EH (cell line): ENCODE measurements at regions not wholly inside any gene's neighbourhood (a gene's known extent, or its start where the extent isn't known, plus 50 kb on each side); places are given as distances from the start of the nearest gene placed in this dataset.
"Not testable (repeated sequence)": the region's sequence is repeated elsewhere in the genome, so short reads cannot be mapped to it uniquely, and the experiment has no call there.

Experiments
- DNase-seq: peaks from one replicate; pipeline ENCODE4 v3.0.0-alpha.2; 2015; ENCODE audit warnings: low read depth

GRCh38 chr20:58579819-58580473 lies 64.7 kb upstream of the APCDD1L start:
- no peak for DNase-seq

GRCh38 chr20:58579069-58579818 lies 64.0 kb upstream of the APCDD1L start:
- no peak for DNase-seq

GRCh38 chr20:58577871-58578598 lies 62.8 kb upstream of the APCDD1L start:
- no peak for DNase-seq

DNA sequence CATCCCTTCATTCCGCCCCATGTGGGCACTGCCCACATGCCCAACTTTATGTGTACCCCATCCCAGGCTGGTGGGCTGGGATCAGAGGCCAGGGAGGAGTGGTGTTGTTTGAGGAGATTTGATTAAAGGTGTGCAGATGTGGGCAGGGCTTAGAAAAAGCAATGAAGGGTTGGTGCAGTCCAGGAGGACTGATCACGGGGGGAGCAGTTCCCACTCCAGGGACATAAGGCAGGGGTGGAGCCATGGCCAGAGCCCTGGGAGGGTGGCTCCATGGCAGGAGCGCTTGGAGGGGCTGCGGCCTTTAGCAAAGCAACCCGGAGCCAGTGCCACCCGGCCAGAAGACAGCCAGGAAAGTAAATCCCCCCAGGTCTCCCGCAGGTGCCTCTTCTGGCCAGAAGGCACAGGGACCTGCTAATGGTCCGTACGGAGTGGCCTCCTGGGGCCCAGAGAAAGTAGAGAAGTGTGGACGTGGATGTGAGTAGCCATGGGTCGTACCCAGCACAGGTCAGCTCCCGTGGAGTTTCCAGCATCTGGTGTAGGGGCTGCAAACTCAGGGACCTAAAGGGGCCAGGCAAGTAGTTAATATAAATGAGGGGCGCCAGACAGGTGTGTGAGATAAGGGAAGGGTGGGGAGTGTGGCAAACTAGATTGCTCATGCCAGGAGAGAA lies 62.1 kb upstream of the APCDD1L start:
- DNase-seq: no peak

DNA sequence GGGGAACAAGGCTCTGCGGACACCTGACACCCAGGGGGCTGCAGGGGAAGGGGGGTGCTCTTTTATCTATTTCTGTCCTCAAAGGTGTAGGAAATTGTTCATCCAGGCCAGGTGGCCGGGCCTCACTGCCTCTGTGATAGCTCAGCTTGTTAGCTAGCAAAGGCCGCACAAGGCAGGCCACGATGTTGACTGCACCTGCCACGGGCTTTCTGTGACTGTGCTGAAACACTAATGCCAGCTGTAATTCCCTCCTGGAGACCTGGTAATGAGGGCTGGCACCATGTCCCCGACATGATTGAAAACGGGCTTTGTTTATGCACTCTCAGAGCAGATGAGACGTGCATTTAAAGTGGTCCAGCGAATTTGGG lies 61.4 kb upstream of the APCDD1L start:
- DNase-seq: no peak

- no peak for DNase-seq
Observed at GRCh38 chr20:58575776-58576602, 60.8 kb upstream of the APCDD1L start.

- DNase-seq: no peak
Observed at GRCh38 chr20:58574469-58574868, 59.3 kb upstream of the APCDD1L start.

- DNase-seq: no peak
Observed at GRCh38 chr20:58573986-58574385, 58.8 kb upstream of the APCDD1L start.

DNA sequence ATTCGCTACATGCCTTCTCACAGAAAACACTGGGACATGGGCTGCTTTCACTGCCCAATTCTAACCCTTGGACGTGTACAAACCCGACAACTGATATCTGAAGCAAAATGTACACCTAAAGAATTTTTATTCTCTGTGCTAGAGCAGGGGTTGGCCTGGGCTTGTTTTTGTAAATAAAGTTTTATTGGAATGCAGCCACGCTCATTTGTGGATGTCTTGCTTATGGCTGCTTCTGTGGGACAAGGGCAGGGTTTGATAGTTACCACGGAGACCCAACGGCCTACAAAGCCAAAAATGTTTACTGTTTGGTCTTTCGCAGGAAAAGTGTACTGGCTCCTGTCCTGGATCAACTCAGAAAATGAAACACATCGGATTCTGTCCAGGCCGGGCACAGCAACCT lies 58.1 kb upstream of the APCDD1L start:
- DNase-seq: no peak

- not testable (repeated sequence) for DNase-seq
Observed at GRCh38 chr20:58572428-58572763, 57.2 kb upstream of the APCDD1L start.

GRCh38 chr20:58571693-58572427 lies 56.7 kb upstream of the APCDD1L start:
- peak; percentile 91 for DNase-seq

- peak; percentile 11 for DNase-seq
Observed at GRCh38 chr20:58571356-58571692, 56.1 kb upstream of the APCDD1L start.

DNA sequence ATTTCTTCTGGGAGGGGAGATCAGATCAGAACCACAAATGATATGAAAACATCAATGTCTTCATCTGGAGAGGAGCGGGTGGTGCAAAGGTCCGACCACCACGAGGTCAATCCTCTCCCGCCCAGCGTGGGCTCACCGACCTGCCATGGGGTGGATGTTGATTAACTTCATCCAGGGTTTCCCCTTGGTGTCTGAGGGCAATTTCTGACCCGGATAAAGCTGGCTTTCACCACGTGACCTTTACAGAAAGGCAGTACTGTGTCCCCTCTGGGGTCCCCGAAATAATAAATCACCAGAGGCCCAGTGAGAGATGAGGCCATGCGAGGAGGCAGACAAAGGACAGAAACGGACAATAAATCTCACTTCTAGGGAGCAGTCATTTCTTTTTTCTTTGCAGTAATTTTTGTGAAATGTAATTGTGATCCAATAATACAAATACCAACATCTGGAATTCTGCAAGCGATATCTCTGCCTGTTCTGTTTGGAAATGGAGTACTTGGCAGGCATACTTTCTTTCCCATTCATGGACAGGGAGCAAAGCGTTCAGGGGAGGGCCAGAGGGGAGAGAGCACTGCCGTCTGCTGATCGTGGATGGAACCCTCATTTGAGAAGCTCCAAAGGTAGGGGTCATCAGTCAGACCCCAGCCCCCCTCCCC lies 55.1 kb upstream of the APCDD1L start:
- no peak for DNase-seq

GRCh38 chr20:58569241-58570125 lies 54.3 kb upstream of the APCDD1L start:
- DNase-seq: no peak

DNA sequence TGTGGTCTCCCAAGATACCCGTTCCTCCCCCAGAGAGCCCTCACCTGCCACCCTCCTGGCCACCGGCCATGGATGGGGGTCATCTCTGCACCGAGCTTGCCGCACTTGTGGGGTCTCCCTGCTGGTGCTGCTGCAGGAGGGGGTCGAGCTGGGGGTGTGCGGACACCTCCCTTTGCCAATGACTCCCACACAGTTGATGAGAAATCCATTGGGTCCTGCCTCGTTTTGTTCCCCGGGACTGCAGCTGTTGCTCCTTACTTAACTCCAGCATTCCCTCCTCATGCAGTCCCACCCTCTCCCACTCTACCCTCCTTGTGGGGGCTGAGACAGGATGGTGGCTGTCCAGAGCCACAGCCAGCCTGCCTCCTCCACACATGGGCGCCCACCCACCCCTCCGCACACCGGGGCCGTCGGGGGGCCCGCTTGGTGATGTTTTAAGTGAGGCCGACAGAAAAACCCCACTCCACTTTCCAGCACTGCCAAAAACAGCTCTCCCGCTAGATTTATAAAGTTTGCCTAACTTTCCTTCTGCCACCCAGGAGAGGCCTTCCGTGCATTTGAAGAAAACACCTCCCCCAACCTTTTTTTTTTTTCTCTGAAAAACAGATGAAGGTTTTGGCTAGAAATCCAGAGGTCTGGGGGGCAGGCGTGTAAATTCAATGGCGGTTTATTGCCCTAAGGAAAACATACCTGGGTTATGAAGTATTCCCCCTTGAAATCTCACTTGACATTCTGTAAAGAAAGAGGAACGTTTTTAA lies 53.5 kb upstream of the APCDD1L start:
- no peak for DNase-seq

DNA sequence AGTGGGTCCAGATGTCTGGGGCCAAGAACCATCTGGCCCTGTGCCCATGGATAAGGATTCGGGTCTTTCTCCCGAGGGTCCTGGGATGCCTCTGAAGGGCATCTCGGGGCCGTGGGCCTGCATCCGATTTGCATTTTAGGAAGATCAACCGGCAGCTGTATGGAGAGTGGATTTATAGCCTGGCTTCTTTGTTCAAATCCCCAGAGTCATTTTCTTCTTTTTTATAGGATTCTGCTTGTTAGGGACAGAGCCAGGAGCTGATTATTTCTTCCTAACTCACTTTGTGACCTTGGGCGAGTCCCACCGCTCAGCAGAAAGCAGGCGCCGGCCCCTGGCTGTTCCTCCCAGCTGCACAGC lies 52.9 kb upstream of the APCDD1L start:
- DNase-seq: no peak

GRCh38 chr20:58567437-58567836 lies 52.2 kb upstream of the APCDD1L start:
- DNase-seq: no peak

GRCh38 chr20:58566981-58567380 lies 51.8 kb upstream of the APCDD1L start:
- DNase-seq: no peak
